ENCODE measurements at regions not wholly inside any gene's neighbourhood (a gene's known extent, or its start where the extent isn't known, plus 50 kb on each side); places are given as distances from the start of the nearest gene placed in this dataset.
"Not testable (repeated sequence)": the region's sequence is repeated elsewhere in the genome, so short reads cannot be mapped to it uniquely, and the experiment has no call there.

- Histone ChIP-seq H3K4me3 (ENCODE audit: low read depth, low read length) (no peak overlapping the region), H3K36me3 (ENCODE audit: control insufficient read depth, insufficient read depth, low read length) (no peaks in the 10 kb centered on the region), H3K27me3 (ENCODE audit: control insufficient read depth, insufficient read depth, low read length) (no peaks in the 10 kb centered on the region)
- TF ChIP-seq, protein P1, sequence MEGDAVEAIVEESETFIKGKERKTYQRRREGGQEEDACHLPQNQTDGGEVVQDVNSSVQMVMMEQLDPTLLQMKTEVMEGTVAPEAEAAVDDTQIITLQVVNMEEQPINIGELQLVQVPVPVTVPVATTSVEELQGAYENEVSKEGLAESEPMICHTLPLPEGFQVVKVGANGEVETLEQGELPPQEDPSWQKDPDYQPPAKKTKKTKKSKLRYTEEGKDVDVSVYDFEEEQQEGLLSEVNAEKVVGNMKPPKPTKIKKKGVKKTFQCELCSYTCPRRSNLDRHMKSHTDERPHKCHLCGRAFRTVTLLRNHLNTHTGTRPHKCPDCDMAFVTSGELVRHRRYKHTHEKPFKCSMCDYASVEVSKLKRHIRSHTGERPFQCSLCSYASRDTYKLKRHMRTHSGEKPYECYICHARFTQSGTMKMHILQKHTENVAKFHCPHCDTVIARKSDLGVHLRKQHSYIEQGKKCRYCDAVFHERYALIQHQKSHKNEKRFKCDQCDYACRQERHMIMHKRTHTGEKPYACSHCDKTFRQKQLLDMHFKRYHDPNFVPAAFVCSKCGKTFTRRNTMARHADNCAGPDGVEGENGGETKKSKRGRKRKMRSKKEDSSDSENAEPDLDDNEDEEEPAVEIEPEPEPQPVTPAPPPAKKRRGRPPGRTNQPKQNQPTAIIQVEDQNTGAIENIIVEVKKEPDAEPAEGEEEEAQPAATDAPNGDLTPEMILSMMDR (IDR thresholded peaks at IDR 0.05; ENCODE audit: insufficient read depth, low read length, poor library complexity, severe bottlenecking), result no peak
- no peak for DNase-seq (ENCODE audit: low read depth)
Observed at GRCh38 chr4:66373268-66373667, 703.0 kb upstream of the EPHA5 start.

DNA sequence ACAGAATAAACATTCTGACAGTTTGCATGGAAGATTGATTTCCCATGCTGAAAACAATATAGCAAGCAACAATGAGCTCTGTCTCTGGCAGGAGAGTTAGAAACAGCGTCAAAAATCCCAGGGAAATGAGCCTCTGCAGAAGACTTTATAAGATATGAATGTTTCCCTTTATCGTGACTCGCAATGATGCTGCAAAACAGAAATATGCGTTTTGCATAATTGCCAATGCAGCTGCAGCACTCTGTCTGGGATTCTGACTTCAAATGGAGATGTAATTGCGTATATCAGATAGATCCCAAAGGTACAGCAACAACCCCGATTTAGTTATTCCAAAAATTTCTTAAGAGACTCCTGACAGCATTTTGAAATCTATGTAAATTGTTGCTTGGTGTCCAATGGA, 702.4 kb upstream of the EPHA5 start:
- DNase-seq (ENCODE audit: low read depth), result no peak
- H3K27me3 ChIP-seq (ENCODE audit: control insufficient read depth, insufficient read depth, low read length), result no peaks in the 10 kb centered on the region
- H3K4me3 ChIP-seq (ENCODE audit: low read depth, low read length), result no peak overlapping the region
- TF ChIP-seq, protein P1 (IDR thresholded peaks at IDR 0.05; ENCODE audit: insufficient read depth, low read length, poor library complexity, severe bottlenecking), result no peak
- no peaks in the 10 kb centered on the region for H3K36me3 ChIP-seq (ENCODE audit: control insufficient read depth, insufficient read depth, low read length)

- no peaks in the 10 kb centered on the region for H3K27me3 ChIP-seq (ENCODE audit: control insufficient read depth, insufficient read depth, low read length)
- DNase-seq (ENCODE audit: low read depth), result no peak
- H3K36me3 ChIP-seq (ENCODE audit: control insufficient read depth, insufficient read depth, low read length), result no peaks in the 10 kb centered on the region
- TF ChIP-seq, protein P1 (IDR thresholded peaks at IDR 0.05; ENCODE audit: insufficient read depth, low read length, poor library complexity, severe bottlenecking), result no peak
- no peak overlapping the region for H3K4me3 ChIP-seq (ENCODE audit: low read depth, low read length)
Observed at GRCh38 chr4:66367043-66367660, 696.9 kb upstream of the EPHA5 start.

DNA sequence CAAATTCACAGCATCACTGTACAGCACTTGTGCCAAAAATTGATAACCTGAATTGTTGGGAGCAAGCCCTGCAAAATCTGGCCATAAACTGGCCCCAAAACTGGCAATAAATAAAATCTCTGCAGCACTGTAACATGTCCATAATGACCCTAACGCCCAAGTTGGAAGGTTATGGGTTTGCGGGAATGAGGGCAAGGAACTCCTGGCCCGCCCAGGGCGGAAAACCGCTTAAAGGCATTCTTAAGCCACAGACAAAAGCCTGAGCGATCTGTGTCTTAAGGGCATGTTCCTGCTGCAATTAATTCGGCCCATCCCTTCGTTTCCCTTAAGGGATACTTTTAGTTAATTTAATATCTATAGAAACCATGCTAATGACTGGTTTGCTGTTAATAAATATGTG, 690.1 kb upstream of the EPHA5 start:
- not testable (repeated sequence) for H3K4me3 ChIP-seq (ENCODE audit: low read depth, low read length); DNase-seq (ENCODE audit: low read depth); H3K27me3 ChIP-seq (ENCODE audit: control insufficient read depth, insufficient read depth, low read length); H3K36me3 ChIP-seq (ENCODE audit: control insufficient read depth, insufficient read depth, low read length)

DNA sequence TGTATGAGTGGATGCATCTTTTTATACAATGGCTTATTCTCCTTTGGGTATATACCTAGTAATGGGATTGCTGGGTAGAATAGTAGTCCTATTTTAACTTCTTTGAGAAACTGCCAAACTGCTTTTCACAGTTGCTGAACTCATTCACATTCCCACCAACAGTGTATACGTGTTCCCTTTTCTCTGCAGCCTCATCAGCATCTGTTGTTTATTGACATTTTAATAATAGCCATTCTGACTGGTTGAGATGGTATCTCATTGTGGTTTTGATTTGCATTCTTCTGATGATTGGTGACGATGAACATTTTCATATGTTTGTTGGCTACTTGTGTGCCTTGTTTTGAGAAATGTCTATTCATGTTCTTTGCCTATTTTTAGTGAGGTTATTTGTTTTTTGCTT, 687.0 kb upstream of the EPHA5 start:
- DNase-seq (ENCODE audit: low read depth), result no peak
- TF ChIP-seq, protein P1 (IDR thresholded peaks at IDR 0.05; ENCODE audit: insufficient read depth, low read length, poor library complexity, severe bottlenecking), result no peak
- H3K36me3 ChIP-seq (ENCODE audit: control insufficient read depth, insufficient read depth, low read length), result no peaks in the 10 kb centered on the region

DNA sequence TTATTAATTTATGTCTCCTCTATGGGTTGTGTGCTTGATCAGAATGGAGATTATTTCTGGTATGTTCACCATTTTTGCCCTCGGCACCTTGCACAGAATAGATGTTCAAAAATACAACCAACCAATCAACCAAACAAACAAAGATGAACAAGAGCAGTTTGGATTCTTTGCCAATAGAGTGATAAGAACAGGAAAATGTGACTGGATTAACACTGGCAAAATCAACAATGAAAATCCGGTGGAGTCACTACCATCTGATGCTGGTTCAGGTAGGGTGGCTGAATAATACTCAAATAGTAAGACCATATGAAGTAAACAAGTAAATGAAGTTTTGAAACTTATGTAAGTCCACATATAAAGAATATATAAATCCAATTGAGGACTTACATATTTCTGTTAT, 685.0 kb upstream of the EPHA5 start:
- H3K27me3 ChIP-seq (ENCODE audit: control insufficient read depth, insufficient read depth, low read length), result no peaks in the 10 kb centered on the region
- no peak for DNase-seq (ENCODE audit: low read depth)
- TF ChIP-seq, protein P1 (IDR thresholded peaks at IDR 0.05; ENCODE audit: insufficient read depth, low read length, poor library complexity, severe bottlenecking), result no peak
- no peak overlapping the region for H3K4me3 ChIP-seq (ENCODE audit: low read depth, low read length)
- no peaks in the 10 kb centered on the region for H3K36me3 ChIP-seq (ENCODE audit: control insufficient read depth, insufficient read depth, low read length)

More for the DNA sequence above, 687.0 kb upstream of the EPHA5 start:
- no peak overlapping the region for H3K4me3 ChIP-seq (ENCODE audit: low read depth, low read length)
- no peaks in the 10 kb centered on the region for H3K27me3 ChIP-seq (ENCODE audit: control insufficient read depth, insufficient read depth, low read length)
